ENCODE measurements at regions not wholly inside any gene's neighbourhood (a gene's known extent, or its start where the extent isn't known, plus 50 kb on each side); places are given as distances from the start of the nearest gene placed in this dataset.

- no peak for ATAC-seq (ENCODE audit: insufficient number of reproducible peaks, low FRiP score, low read depth)
Observed at GRCh38 chr16:26197707-26198106, 505.9 kb downstream of the HS3ST4 start.

GRCh38 chr16:26198221-26198620 is 506.5 kb downstream of the HS3ST4 start:
- H3K4me3 ChIP-seq, result no peak overlapping the region
- no peaks in the 10 kb centered on the region for H3K4me1 ChIP-seq (ENCODE audit: control insufficient read depth in 1 of 2, low read depth in 2 of 2)
- no peaks in the 10 kb centered on the region for H3K36me3 ChIP-seq
- no peak overlapping the region for H3K27ac ChIP-seq
- H3K27me3 ChIP-seq (replicated peaks; ENCODE audit: insufficient read depth), result no peaks in the 10 kb centered on the region
- no peak for DNase-seq (ENCODE audit: low spot score)
- H3K9me3 ChIP-seq, result no peaks in the 10 kb centered on the region
- no peak for ATAC-seq (ENCODE audit: insufficient number of reproducible peaks, low FRiP score, low read depth)
- TF ChIP-seq CTCF (IDR thresholded peaks at IDR 0.05), result no peak

More at GRCh38 chr16:26197707-26198106, 505.9 kb downstream of the HS3ST4 start:
- TF ChIP-seq CTCF (IDR thresholded peaks at IDR 0.05), result no peak
- no peaks in the 10 kb centered on the region for H3K4me1 ChIP-seq (ENCODE audit: control insufficient read depth in 1 of 2, low read depth in 2 of 2)
- no peaks in the 10 kb centered on the region for H3K36me3 ChIP-seq
- no peak for DNase-seq (ENCODE audit: low spot score)
- no peaks in the 10 kb centered on the region for H3K9me3 ChIP-seq
- H3K4me3 ChIP-seq, result no peak overlapping the region
- H3K27ac ChIP-seq, result no peak overlapping the region
- no peaks in the 10 kb centered on the region for H3K27me3 ChIP-seq (replicated peaks; ENCODE audit: insufficient read depth)

- H3K36me3 ChIP-seq, result no peaks in the 10 kb centered on the region
- H3K4me1 ChIP-seq (ENCODE audit: control insufficient read depth in 1 of 2, low read depth in 2 of 2), result no peaks in the 10 kb centered on the region
- H3K4me3 ChIP-seq, result no peak overlapping the region
- H3K27ac ChIP-seq, result no peak overlapping the region
- TF ChIP-seq CTCF (IDR thresholded peaks at IDR 0.05), result no peak
- DNase-seq (ENCODE audit: low spot score) (no peak), ATAC-seq (ENCODE audit: insufficient number of reproducible peaks, low FRiP score, low read depth) (no peak)
- no peaks in the 10 kb centered on the region for H3K9me3 ChIP-seq
- no peaks in the 10 kb centered on the region for H3K27me3 ChIP-seq (replicated peaks; ENCODE audit: insufficient read depth)
Observed at GRCh38 chr16:26204138-26204537, 512.4 kb downstream of the HS3ST4 start.

DNA sequence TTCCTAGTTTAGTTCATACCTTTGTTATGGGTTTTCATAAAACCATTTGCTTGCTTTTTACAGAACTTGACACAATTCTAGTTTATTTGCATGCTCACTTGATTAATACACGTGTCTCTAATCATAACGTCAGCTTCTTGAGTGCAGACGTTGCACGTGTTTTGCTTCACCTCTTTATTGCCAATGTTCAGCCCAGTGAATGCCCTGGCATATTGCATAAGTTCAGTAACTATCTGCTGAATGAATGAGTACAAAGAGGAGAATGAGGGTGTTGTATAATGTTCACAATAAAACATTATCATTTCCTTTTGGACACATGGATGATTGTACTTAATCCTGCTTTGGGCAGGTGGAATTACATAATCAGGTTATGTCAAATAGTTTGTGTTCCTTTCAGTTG is 519.8 kb downstream of the HS3ST4 start:
- Histone ChIP-seq H3K27me3 (replicated peaks; ENCODE audit: insufficient read depth) (no peaks in the 10 kb centered on the region), H3K4me1 (ENCODE audit: control insufficient read depth in 1 of 2, low read depth in 2 of 2) (no peaks in the 10 kb centered on the region), H3K27ac (no peak overlapping the region), H3K4me3 (no peak overlapping the region), H3K9me3 (no peaks in the 10 kb centered on the region), H3K36me3 (no peaks in the 10 kb centered on the region)
- DNase-seq (ENCODE audit: low spot score) (no peak), ATAC-seq (ENCODE audit: insufficient number of reproducible peaks, low FRiP score, low read depth) (no peak)
- no peak for TF ChIP-seq CTCF (IDR thresholded peaks at IDR 0.05)

- Histone ChIP-seq H3K4me1 (ENCODE audit: control insufficient read depth in 1 of 2, low read depth in 2 of 2) (no peaks in the 10 kb centered on the region), H3K27me3 (replicated peaks; ENCODE audit: insufficient read depth) (no peaks in the 10 kb centered on the region), H3K36me3 (no peaks in the 10 kb centered on the region), H3K27ac (no peak overlapping the region), H3K9me3 (no peaks in the 10 kb centered on the region), H3K4me3 (no peak overlapping the region)
- TF ChIP-seq CTCF (IDR thresholded peaks at IDR 0.05), result no peak
- ATAC-seq (ENCODE audit: insufficient number of reproducible peaks, low FRiP score, low read depth) (no peak), DNase-seq (ENCODE audit: low spot score) (no peak)
Observed at GRCh38 chr16:26212599-26212998, 520.8 kb downstream of the HS3ST4 start.
